ENCODE measurements at regions not wholly inside any gene's neighbourhood (a gene's known extent, or its start where the extent isn't known, plus 50 kb on each side); places are given as distances from the start of the nearest gene placed in this dataset.

- TF ChIP-seq BACH1 (IDR thresholded peaks at IDR 0.05; ENCODE audit: borderline replicate concordance) (no peak), HSF1 (IDR thresholded peaks at IDR 0.05; ENCODE audit: low read depth, low read length) (no peak)
These were observed 121.6 kb upstream of the KL start (continued) for GRCh38 chr13:32894589-32895001.

GRCh38 chr13:32895296-32895695, 120.9 kb upstream of the KL start:
- ChIA-PET POLR2A (no interaction called here), RAD21 (ENCODE audit: unreplicated experiment) (no interaction called here), CTCF (no interaction called here), SMC1A (ENCODE audit: uncharacterized antibody, unreplicated experiment) (interaction anchor here (0.9 to 1.6 kb wide), 3 partner anchors 8 to 11 kb away, joined by 3 to 4 read pairs (median 3); no protein-coding TSS in a partner anchor)
- no peak for DNase-seq (ENCODE audit: low read depth, low spot score)
- H3K9ac ChIP-seq (ENCODE audit: control insufficient read depth, insufficient read depth, low read length), result no peak overlapping the region
- intact Hi-C loops (cut with micrococcal nuclease; ENCODE audit: unreplicated experiment), result no loop called here
- H3K4me3 ChIP-seq, result no peak overlapping the region
- 64% methylated on average over 3 of the region's 3 CpGs for WGBS (ENCODE audit: insufficient coverage, insufficient replicate concordance, low lambda C conversion rate, missing lambda C conversion rate)
- no peak overlapping the region for H2AFZ ChIP-seq (ENCODE audit: control insufficient read depth, low read depth, low read length)
- H3K36me3 ChIP-seq (ENCODE audit: control insufficient read depth in 2 of 2, insufficient read depth in 2 of 2, low read length in 1 of 2), result no peaks in the 10 kb centered on the region
- in situ Hi-C loops (cut with MboI), result no loop called here
- H3K79me2 ChIP-seq (ENCODE audit: control insufficient read depth, insufficient read depth, low read length), result no peaks in the 10 kb centered on the region
- H4K20me1 ChIP-seq (ENCODE audit: control insufficient read depth, insufficient read depth), result no peaks in the 10 kb centered on the region
- no peak overlapping the region for H3K4me2 ChIP-seq (ENCODE audit: control insufficient read depth, insufficient read depth)
- FAIRE-seq, result no peak
- no peak for ATAC-seq
- no peaks in the 10 kb centered on the region for H3K9me3 ChIP-seq (replicated peaks; ENCODE audit: control insufficient read depth, insufficient read depth, low read length)
- no TSS peak for BruUV-seq (replicated peaks)
- H3K27me3 ChIP-seq (replicated peaks in 1 of 2; ENCODE audit: control insufficient read depth in 2 of 2, insufficient read depth in 2 of 2, low read length in 1 of 2), result no peaks in the 10 kb centered on the region
- no peaks in the 10 kb centered on the region for H3K4me1 ChIP-seq (ENCODE audit: control insufficient read depth, insufficient read depth, low read length)
- H3K27ac ChIP-seq (ENCODE audit: control insufficient read depth, insufficient read depth), result no peak overlapping the region
- TF ChIP-seq PAX8 (IDR thresholded peaks at IDR 0.05), result no peak
- TF ChIP-seq NR2F1 (conservative IDR thresholded peaks at IDR 0.05), result no peak
- no peak for TF ChIP-seq TCF12 (IDR thresholded peaks at IDR 0.05; ENCODE audit: low read depth, low read length)
- no peak for TF ChIP-seq YBX1 (IDR thresholded peaks at IDR 0.05)
- no peak for TF ChIP-seq SMAD5 (IDR thresholded peaks at IDR 0.05; ENCODE audit: low read depth)
- TF ChIP-seq RCOR1 (conservative IDR thresholded peaks at IDR 0.05; ENCODE audit: low read depth, low read length), result no peak
- TF ChIP-seq IKZF2 (IDR thresholded peaks at IDR 0.05), result no peak
- TF ChIP-seq ZBTB11 (CRISPR knock-in tag; IDR thresholded peaks at IDR 0.05), result no peak
- TF ChIP-seq ZNF592 (IDR thresholded peaks at IDR 0.05), result no peak
- TF ChIP-seq RFX5 (IDR thresholded peaks at IDR 0.05; ENCODE audit: low read depth, low read length), result no peak
- no peak for TF ChIP-seq FOS (IDR thresholded peaks at IDR 0.05; ENCODE audit: borderline replicate concordance, extremely low read depth, insufficient read length)
